ENCODE measurements at regions not wholly inside any gene's neighbourhood (a gene's known extent, or its start where the extent isn't known, plus 50 kb on each side); places are given as distances from the start of the nearest gene placed in this dataset.
"Not testable (repeated sequence)": the region's sequence is repeated elsewhere in the genome, so short reads cannot be mapped to it uniquely, and the experiment has no call there.

DNA sequence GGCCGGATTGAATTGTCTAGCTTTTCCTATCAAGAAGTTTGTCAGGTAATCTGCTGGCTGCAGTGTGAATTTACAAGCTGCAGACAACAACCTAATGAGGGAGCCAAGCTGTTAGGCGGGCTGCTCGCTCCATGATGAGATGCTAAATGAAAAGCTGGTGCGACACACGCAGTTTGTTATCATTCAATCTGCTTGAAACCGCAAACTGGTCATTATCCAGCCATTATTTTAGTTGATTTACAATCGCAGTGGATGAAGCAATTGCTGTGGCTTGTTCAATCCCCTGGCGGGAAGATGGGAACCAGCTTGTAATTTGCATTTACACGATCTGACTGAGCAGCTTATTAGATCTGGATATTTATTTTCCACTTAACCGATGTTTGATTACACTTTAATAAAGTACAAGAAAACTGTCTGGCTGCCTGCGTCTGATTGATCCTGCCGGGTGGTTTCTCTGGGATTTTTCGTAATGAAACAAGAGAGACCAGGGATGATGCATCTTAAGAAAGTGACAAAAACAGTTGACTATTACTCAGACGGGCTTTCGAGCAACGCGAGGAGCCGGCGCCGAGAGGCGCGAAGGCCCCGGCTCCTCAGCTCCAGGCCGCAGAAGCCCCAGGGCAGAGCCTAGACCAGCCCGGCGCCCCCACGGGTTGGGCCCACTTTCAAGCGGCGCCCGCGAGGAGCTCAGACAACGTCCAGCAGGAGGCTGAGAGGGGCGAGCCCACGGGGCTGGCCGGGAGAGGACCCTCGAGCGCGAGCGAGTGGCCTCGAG is 118.0 kb upstream of the BARHL2 start:
- H3K4me1 Mint-ChIP-seq (ENCODE audit: low read depth): peaks cover 25% of the 10 kb centered on the region
- peaks cover 89% of the 10 kb centered on the region for H3K27me3 Mint-ChIP-seq
- no peaks in the 10 kb centered on the region for H3K9me3 Mint-ChIP-seq
- H3K4me3 Mint-ChIP-seq: peak overlapping the region; percentile 48
- H3K27ac Mint-ChIP-seq: no peak overlapping the region
- peaks cover 6% of the 10 kb centered on the region for H3K36me3 Mint-ChIP-seq (ENCODE audit: low read depth)

DNA sequence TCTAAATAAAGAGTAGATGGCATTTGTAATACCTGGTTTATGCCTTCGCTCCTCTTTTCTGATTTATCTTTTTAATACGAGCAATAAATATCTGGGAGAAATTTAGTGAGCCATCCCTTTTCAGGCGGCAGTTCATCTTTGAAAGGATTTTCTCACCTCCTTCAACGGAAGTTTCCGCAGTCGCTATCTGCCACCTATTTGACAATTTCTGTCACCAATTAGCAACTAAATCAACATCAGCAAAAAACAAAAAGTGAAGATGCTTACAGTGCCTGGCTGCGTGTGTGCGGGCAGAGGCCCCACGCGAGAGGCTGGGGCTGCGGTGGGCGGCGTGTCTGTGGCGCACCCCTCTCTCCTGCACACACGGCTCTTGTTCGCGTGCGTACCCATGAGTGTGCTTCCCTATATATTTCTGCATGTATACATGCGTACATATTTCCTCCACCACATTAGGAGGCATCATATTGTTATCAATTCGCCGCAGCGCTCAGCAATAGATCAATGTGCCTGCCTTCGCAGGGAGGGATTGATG is 117.3 kb upstream of the BARHL2 start:
- no peak overlapping the region for H3K27ac Mint-ChIP-seq
- H3K4me1 Mint-ChIP-seq (ENCODE audit: low read depth): peaks cover 25% of the 10 kb centered on the region
- H3K36me3 Mint-ChIP-seq (ENCODE audit: low read depth): peaks cover 6% of the 10 kb centered on the region
- peaks cover 89% of the 10 kb centered on the region for H3K27me3 Mint-ChIP-seq
- H3K9me3 Mint-ChIP-seq: no peaks in the 10 kb centered on the region
- H3K4me3 Mint-ChIP-seq: peak overlapping the region; percentile 48

DNA sequence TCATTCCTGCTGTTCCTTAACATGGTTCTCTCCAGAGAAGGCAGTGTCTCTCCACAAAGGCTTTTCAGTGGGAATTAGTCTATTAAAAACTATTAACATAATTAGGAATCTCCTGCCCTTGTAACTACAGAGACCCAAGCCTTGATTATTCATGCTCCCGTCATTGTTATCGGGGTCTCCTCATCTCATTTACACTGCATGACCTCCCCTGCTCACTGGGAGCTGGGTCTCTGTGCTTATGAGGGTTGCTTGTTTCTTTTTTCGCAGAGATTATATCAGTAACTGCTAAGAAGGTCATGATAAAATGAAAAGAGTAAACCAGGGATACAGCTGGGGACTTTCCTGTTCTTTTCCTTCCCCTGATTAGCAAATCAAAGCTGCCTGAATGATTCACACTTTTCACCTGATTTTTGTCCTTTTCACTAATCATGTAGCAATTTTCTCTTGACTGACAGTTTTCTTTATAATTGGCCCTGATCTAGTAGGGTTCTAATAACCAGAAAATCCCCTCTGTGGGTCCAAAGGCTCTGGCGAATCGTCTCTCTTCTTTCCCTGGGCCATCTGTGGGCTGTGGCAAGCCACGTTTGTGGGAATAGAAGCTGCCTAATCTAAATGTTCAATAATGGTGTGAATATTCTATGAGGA is 116.5 kb upstream of the BARHL2 start:
- peaks cover 6% of the 10 kb centered on the region for H3K36me3 Mint-ChIP-seq (ENCODE audit: low read depth)

DNA sequence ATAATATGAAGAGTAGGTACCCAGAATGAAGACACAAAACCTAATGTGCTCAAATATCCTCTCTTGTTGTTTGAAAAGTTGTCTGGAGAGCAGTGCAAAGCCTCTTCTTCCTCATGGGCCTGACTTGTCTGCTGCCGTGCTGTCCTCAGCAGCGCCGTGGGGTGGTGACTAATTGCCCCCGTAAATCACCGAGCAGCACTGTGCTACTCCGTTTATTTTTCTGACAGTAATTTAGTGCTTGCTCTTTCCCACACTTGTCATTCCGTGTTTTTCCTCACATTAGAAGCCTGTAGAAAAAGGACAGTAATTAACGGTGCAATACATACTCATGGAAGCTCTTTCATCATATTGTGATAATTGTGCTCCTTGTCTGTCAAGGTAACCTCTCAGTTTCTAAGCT is 114.8 kb upstream of the BARHL2 start:
- no peaks in the 10 kb centered on the region for H3K9me3 Mint-ChIP-seq
- H3K4me1 Mint-ChIP-seq (ENCODE audit: low read depth): peaks cover 25% of the 10 kb centered on the region
- no peak overlapping the region for H3K4me3 Mint-ChIP-seq
- H3K27me3 Mint-ChIP-seq: peaks cover 91% of the 10 kb centered on the region
- no peak overlapping the region for H3K27ac Mint-ChIP-seq
- peaks cover 6% of the 10 kb centered on the region for H3K36me3 Mint-ChIP-seq (ENCODE audit: low read depth)

More for the DNA sequence above, 116.5 kb upstream of the BARHL2 start:
- no peak overlapping the region for H3K27ac Mint-ChIP-seq
- no peaks in the 10 kb centered on the region for H3K9me3 Mint-ChIP-seq
- no peak overlapping the region for H3K4me3 Mint-ChIP-seq
- peaks cover 89% of the 10 kb centered on the region for H3K27me3 Mint-ChIP-seq
- H3K4me1 Mint-ChIP-seq (ENCODE audit: low read depth): peaks cover 25% of the 10 kb centered on the region

DNA sequence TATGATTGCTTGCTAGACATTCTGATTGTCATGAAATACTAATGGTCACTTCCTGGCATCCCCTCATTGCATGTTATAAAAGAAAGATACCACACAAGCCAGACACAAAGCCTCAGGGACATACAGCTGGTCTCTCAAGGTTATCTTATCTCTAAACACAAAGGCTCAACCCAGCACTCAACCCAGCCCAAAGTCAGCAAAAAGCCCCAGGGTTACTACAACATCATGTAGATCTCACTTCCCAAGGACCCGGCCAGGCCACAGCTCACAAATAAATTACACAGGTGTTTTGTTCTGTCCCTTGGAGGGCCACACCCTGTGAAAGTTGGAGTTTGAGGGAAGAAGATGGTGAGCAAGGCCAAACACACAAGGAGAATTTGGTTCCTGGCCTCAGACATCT is 109.7 kb upstream of the BARHL2 start:
- Mint-ChIP-seq H3K4me3 (no peak overlapping the region), H3K27ac (no peak overlapping the region), H3K27me3 (peaks cover 80% of the 10 kb centered on the region), H3K9me3 (no peaks in the 10 kb centered on the region), H3K4me1 (ENCODE audit: low read depth) (no peaks in the 10 kb centered on the region), H3K36me3 (ENCODE audit: low read depth) (no peaks in the 10 kb centered on the region)

DNA sequence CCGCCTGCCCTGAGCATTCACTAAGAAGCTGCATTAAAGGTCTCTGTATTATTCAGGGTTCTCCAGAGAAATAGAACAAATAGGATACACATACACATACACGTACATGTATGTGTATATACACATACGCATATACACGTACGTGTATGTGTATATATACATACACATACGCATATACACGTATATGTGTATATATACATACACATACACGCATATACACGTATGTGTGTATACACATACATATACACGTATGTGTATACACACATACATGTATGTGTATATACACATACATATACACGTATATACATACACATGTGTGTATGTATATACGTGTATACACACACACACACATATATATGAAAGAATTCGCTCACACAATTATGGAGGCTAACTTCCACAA is 108.9 kb upstream of the BARHL2 start:
- Mint-ChIP-seq H3K27ac (no peak overlapping the region), H3K36me3 (ENCODE audit: low read depth) (no peaks in the 10 kb centered on the region), H3K9me3 (no peaks in the 10 kb centered on the region), H3K4me1 (ENCODE audit: low read depth) (no peaks in the 10 kb centered on the region), H3K4me3 (no peak overlapping the region), H3K27me3 (peaks cover 75% of the 10 kb centered on the region)

DNA sequence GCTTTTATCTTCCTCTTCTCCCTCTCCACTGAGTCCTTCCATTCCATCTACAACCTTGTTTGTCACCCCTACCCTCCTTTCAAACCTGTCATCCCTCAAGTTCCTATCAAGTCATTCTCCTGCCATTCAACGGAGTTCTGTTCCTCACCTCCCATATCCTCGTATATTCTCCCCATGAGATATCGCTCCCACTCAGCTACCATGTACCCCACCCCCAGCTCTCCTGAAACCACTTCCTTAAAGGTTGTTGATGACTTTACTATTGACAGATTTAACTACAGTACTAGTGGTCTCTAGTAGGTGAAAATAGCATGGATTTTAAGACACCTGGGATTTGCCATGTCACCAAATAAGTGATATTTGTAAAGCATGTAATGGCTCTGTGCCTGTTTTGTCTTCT is 107.4 kb upstream of the BARHL2 start:
- no peak overlapping the region for H3K4me3 Mint-ChIP-seq
- no peaks in the 10 kb centered on the region for H3K9me3 Mint-ChIP-seq
- no peak overlapping the region for H3K27ac Mint-ChIP-seq
- no peaks in the 10 kb centered on the region for H3K4me1 Mint-ChIP-seq (ENCODE audit: low read depth)
- no peaks in the 10 kb centered on the region for H3K36me3 Mint-ChIP-seq (ENCODE audit: low read depth)
- peaks cover 63% of the 10 kb centered on the region for H3K27me3 Mint-ChIP-seq

DNA sequence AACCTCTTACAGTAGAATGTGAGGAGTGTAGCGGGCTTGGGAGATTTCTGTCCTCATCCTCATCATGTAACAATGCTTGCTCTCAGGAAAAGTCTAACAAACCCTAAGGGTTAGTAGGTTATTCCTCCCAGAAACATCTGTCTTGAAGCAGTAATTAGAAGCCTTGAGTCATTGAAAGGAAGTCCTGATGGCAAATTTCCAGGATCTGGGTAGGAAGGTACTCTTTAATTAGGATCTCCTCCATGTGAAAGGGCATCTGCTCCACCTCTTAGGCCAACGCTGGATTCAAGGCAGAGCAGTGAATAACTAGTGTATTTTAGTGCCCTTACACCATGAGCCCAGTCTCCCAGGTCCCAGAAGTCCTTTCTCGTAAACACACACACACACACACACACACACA is 106.6 kb upstream of the BARHL2 start:
- no peaks in the 10 kb centered on the region for H3K9me3 Mint-ChIP-seq
- H3K4me3 Mint-ChIP-seq: no peak overlapping the region
- no peaks in the 10 kb centered on the region for H3K36me3 Mint-ChIP-seq (ENCODE audit: low read depth)
- H3K4me1 Mint-ChIP-seq (ENCODE audit: low read depth): no peaks in the 10 kb centered on the region
- no peak overlapping the region for H3K27ac Mint-ChIP-seq
- peaks cover 59% of the 10 kb centered on the region for H3K27me3 Mint-ChIP-seq

DNA sequence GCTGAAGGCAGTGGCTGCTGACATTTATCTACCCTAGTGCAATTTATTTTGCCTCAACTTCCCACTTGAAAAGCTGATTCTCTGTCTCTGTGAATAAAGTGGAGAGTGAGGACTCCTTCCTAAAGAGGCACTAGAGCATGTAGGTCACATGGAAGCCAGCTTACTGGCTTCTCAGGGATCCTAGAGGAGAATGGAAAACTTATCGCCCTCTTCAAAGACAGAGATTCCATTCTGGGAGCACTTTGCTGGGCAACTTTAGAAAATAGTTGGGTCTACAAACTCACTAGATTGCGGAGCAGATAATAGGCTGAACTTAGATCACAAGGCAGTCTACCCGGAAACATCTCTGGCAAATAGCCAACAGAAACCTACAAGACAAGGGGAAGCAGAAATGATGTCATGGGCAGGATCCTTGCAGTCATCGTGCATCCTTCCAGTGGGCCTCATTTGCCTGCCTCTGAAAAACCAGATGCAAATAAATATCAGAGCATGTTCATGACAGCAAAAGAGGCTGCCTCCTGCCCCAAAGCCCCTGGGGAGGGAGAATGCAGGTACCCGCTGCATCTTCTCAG is 104.8 kb upstream of the BARHL2 start:
- H3K27me3 Mint-ChIP-seq: peaks cover 46% of the 10 kb centered on the region
- no peaks in the 10 kb centered on the region for H3K4me1 Mint-ChIP-seq (ENCODE audit: low read depth)
- H3K9me3 Mint-ChIP-seq: no peaks in the 10 kb centered on the region
- H3K4me3 Mint-ChIP-seq: no peak overlapping the region
- H3K36me3 Mint-ChIP-seq (ENCODE audit: low read depth): no peaks in the 10 kb centered on the region
- no peak overlapping the region for H3K27ac Mint-ChIP-seq

DNA sequence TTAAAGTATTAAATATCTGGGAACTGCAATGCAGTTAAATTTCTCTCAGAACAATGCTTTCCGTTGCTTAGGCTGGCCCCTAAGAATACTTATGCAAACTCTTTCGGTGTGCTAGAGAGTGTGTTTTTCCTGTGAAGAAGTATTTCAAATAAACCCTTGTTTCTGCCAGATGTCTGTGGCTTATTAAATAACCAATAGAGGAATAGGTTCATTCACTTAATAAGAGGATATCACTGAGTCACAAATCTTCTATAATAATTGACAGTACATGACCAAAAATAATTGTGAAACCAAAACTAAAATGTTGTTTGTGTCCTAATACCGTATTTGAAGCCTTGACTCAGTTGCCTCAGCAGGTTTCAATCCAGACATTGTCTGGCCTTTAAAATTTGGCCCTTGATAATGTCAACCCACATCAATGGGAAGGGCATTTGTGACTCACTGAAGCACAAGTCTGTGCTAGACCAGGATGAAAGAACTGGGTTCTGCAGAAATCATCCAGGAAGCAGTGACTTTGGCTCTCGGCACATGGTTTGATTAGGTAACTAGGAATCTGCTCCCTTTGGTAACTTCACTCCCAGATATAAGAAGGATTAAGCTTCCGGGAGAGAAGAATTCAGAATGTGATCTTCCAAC is 104.2 kb upstream of the BARHL2 start:
- Mint-ChIP-seq H3K4me1 (ENCODE audit: low read depth) (no peaks in the 10 kb centered on the region), H3K27me3 (peaks cover 48% of the 10 kb centered on the region), H3K36me3 (ENCODE audit: low read depth) (no peaks in the 10 kb centered on the region), H3K27ac (no peak overlapping the region), H3K9me3 (no peaks in the 10 kb centered on the region), H3K4me3 (no peak overlapping the region)

DNA sequence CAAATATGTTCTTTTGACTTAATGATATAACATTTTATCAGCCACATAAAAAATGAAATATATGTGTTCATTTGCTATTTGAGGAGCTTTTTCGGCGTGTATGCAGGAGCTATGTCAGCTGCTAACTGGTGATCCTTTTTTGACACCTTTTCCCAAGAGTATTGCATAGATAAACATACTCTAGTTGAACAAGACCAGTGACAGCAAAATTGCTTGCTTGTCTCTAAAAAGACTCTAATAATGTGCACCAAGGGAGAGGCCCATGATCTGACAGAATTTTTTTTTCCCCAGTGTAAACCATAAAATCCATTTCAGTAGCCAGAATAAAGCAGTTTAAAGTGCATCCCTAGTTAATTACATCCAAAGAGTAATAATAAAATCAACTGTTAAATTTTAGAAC is 103.6 kb upstream of the BARHL2 start:
- Mint-ChIP-seq H3K27ac (no peak overlapping the region), H3K36me3 (ENCODE audit: low read depth) (no peaks in the 10 kb centered on the region), H3K27me3 (peaks cover 52% of the 10 kb centered on the region), H3K9me3 (no peaks in the 10 kb centered on the region), H3K4me3 (no peak overlapping the region), H3K4me1 (ENCODE audit: low read depth) (no peaks in the 10 kb centered on the region)

DNA sequence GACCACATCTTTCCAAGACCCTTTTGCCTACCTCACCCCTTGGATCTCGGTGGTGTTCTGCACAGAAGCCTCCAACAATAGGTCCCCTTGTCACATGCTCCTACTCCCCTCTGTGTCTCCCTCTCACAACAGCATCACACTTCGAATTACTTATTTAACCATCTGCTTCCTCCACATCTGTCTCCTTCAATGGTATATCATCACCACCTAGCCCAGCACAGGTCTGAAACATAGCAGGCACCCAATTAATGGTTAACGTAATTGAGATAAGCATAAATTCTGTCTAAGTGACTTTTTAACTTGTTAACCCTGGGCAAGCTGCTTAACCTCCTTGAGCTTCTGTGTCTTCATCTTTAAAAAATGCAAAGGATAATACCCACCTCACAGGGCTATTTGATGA is 100.3 kb upstream of the BARHL2 start:
- Mint-ChIP-seq H3K27me3 (peaks cover 49% of the 10 kb centered on the region), H3K27ac (no peak overlapping the region)

DNA sequence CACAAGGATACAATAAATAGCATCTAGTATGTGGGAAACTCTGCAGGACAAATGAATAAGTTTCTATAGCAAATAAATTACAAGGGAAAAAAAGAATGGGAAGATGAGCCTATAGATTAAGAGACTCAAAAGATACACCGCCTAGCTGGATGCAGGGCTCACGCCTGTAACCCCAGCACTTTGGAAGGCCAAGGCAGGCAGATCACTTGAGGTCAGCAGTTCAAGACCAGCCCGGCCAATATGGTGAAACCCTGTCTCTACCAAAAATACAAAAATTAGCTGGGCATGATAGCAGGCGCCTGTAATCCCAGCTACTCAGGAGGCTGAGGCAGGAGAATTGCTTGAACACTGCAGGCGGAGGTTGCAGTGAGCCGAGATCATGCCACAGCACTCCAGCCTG is 95.1 kb upstream of the BARHL2 start:
- H3K27ac Mint-ChIP-seq; H3K4me3 Mint-ChIP-seq; H3K9me3 Mint-ChIP-seq; H3K36me3 Mint-ChIP-seq (ENCODE audit: low read depth); H3K4me1 Mint-ChIP-seq (ENCODE audit: low read depth): not testable (repeated sequence)
- peaks cover 53% of the 10 kb centered on the region for H3K27me3 Mint-ChIP-seq

More for the DNA sequence above, 100.3 kb upstream of the BARHL2 start:
- Mint-ChIP-seq H3K4me3 (no peak overlapping the region), H3K4me1 (ENCODE audit: low read depth) (no peaks in the 10 kb centered on the region), H3K9me3 (no peaks in the 10 kb centered on the region), H3K36me3 (ENCODE audit: low read depth) (no peaks in the 10 kb centered on the region)

DNA sequence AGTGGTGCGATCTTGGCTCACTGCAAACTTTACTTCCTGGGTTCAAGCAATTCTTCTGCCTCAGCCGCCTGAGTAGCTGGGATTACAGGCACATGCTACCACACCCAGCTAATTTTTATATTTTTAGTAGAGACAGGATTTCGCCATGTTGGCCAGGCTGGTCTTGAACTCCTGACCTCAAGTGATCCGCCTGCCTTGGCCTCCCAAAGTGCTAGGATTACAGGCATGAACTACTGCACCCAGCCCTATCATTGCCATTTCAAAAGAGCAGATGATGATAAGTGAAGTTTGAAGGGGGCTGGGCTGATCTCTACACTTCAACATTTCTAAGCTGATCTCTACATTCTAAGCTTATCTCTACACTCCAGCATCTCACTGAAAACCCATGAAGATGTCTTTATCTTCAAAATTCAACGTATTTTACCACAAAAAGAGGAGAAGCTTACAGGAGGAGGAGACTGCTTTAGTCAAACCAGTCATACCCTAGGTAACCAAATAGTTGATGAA is 94.4 kb upstream of the BARHL2 start:
- not testable (repeated sequence) for H3K4me1 Mint-ChIP-seq (ENCODE audit: low read depth); H3K36me3 Mint-ChIP-seq (ENCODE audit: low read depth); H3K9me3 Mint-ChIP-seq; H3K27ac Mint-ChIP-seq; H3K4me3 Mint-ChIP-seq
- peaks cover 55% of the 10 kb centered on the region for H3K27me3 Mint-ChIP-seq

DNA sequence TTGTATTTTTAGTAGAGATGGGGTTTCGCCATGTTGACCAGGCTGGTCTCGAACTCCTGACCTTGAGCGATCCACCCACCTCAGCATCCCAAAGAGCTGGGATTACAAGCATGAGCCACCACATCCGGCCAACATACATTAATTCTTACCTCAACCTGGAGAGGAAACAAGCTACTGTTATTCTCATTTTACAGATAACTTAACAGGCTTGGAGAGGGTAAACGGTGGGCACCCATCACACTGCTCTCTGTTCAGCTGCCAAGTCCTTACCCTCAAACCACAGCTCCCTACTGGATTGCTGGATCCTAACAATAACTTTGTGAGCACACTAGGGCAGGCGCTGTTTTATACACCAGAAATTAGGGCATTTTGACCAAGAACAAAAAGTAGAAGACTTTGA is 93.6 kb upstream of the BARHL2 start:
- H3K4me1 Mint-ChIP-seq (ENCODE audit: low read depth): no peaks in the 10 kb centered on the region
- peaks cover 51% of the 10 kb centered on the region for H3K27me3 Mint-ChIP-seq
- H3K27ac Mint-ChIP-seq: no peak overlapping the region
- H3K36me3 Mint-ChIP-seq (ENCODE audit: low read depth): no peaks in the 10 kb centered on the region
- no peaks in the 10 kb centered on the region for H3K9me3 Mint-ChIP-seq
- no peak overlapping the region for H3K4me3 Mint-ChIP-seq
